ENCODE measurements at regions not wholly inside any gene's neighbourhood (a gene's known extent, or its start where the extent isn't known, plus 50 kb on each side); places are given as distances from the start of the nearest gene placed in this dataset.

DNA sequence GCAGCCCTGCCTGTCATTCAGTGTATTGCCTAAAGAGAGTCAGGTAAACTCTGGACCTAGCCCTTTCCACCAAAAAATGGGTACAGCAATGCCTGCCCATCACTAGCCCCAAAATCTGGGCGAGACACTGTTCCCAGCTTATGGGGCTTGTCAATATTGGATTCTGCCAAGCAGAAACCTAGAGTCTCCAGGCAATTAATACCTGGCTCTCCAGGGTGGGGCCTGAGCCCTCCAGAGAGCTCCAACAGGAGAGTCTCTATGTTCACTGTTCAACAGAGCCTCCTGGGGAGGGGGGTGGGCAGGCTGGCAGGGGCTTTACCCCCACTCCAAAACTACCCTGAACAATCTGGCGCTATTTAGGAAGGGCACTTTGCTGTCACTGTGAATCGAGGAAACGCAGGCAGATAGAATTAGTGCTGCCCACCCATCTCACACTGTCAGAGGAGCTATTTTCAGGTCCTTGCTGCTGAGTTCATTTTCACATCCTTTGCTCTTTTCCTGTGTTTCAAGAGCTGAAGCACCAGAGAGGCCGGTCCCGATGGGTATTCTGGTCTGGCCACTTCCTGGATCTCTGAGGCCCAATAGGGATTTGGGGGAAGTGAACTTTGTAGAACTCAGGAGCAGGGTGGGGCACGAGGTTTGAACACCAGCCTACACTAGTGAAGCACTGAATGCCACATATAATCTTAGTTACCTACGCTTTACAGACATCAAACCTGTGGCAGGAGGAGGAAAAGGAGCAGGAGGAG, 121.8 kb downstream of the C5orf15 start:
- DNase-seq: no peak
- Histone ChIP-seq H3K27ac (no peak overlapping the region), H3K4me3 (ENCODE audit: low read depth, low read length) (no peak overlapping the region), H3K27me3 (ENCODE audit: insufficient read depth, low read depth, severe bottlenecking) (no peaks in the 10 kb centered on the region), H3K36me3 (no peaks in the 10 kb centered on the region), H3K9me3 (ENCODE audit: severe bottlenecking) (no peaks in the 10 kb centered on the region)
- no peak for TF ChIP-seq CTCF (IDR thresholded peaks at IDR 0.05; ENCODE audit: low read depth, low read length)

DNA sequence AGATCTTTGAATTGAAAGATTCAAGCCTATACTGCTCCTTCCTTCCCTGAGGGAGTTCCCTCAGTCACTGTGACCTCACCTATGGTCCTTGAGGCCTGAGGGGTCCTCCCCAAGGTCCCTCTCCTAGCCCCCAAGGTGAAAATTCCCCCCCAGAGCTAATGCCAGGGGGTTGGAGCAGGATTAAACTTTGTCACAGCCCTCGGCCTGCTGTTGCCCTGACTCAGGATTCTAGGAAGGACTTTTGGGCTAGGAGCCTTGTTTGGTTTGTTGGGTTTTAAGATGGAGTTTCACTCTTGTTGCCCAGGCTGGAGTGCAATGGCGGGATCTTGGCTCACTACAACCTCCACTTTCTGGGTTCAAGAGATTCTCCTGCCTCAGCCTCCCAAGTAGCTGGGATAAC, 123.2 kb downstream of the C5orf15 start:
- H3K27ac ChIP-seq: no peak overlapping the region
- no peak overlapping the region for H3K4me3 ChIP-seq (ENCODE audit: low read depth, low read length)
- no peak for TF ChIP-seq CTCF (IDR thresholded peaks at IDR 0.05; ENCODE audit: low read depth, low read length)
- no peaks in the 10 kb centered on the region for H3K9me3 ChIP-seq (ENCODE audit: severe bottlenecking)
- H3K36me3 ChIP-seq: no peaks in the 10 kb centered on the region
- H3K27me3 ChIP-seq (ENCODE audit: insufficient read depth, low read depth, severe bottlenecking): no peaks in the 10 kb centered on the region
- no peak for DNase-seq

DNA sequence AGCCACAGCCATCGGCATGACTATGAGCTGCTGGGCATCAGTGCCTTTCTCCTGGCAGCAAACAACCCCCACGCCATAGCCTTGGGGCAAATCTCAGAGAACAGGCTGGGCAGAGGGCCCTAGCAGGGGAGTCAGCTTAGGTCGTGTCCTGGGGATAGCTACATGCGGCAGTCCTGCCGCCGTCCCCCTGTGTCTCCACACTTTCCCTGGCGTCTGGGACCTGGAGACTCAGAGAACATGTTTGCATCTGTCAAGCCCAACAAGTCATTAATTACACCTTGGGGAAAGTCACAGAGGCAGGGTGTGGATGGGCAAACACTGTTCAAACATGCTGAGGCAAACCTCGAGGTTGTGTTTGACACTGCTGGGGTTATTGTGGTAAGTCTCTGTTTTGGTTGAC, 123.6 kb downstream of the C5orf15 start:
- Histone ChIP-seq H3K9me3 (ENCODE audit: severe bottlenecking) (no peaks in the 10 kb centered on the region), H3K27me3 (ENCODE audit: insufficient read depth, low read depth, severe bottlenecking) (no peaks in the 10 kb centered on the region), H3K36me3 (no peaks in the 10 kb centered on the region), H3K4me3 (ENCODE audit: low read depth, low read length) (no peak overlapping the region), H3K27ac (no peak overlapping the region)
- no peak for TF ChIP-seq CTCF (IDR thresholded peaks at IDR 0.05; ENCODE audit: low read depth, low read length)
- no peak for DNase-seq

DNA sequence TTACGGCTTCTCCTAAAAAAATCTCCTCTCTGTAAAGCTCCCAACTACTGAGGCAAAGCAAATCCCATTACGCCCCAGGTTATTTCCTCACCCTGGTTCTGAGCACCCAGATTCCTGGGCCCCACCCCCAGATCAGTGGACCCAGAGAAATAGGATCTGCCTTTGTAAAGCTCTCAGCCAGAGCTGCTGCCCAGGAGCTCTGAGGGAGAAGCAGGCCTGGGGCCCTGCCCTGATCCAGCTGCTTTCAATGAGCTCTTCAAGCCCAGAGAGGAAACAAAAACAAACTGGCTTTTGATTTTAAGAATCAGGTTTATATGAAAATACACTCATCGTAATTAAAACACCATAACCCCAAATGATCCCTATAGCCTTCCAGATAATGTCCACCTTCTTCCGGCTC, 124.5 kb downstream of the C5orf15 start:
- Histone ChIP-seq H3K27me3 (ENCODE audit: insufficient read depth, low read depth, severe bottlenecking) (no peaks in the 10 kb centered on the region), H3K4me3 (ENCODE audit: low read depth, low read length) (no peak overlapping the region), H3K36me3 (no peaks in the 10 kb centered on the region), H3K9me3 (ENCODE audit: severe bottlenecking) (no peaks in the 10 kb centered on the region), H3K27ac (peak overlapping the region; percentile 42)
- no peak for TF ChIP-seq CTCF (IDR thresholded peaks at IDR 0.05; ENCODE audit: low read depth, low read length)
- no peak for DNase-seq

- Histone ChIP-seq H3K9me3 (ENCODE audit: severe bottlenecking) (no peaks in the 10 kb centered on the region), H3K27ac (peak overlapping the region; percentile 29), H3K36me3 (no peaks in the 10 kb centered on the region), H3K4me3 (ENCODE audit: low read depth, low read length) (peak overlapping the region; percentile 0), H3K27me3 (ENCODE audit: insufficient read depth, low read depth, severe bottlenecking) (no peaks in the 10 kb centered on the region)
- TF ChIP-seq CTCF (IDR thresholded peaks at IDR 0.05; ENCODE audit: low read depth, low read length): no peak
- peak; percentile 54 for DNase-seq
Measured at GRCh38 chr5:133842846-133843611, 125.4 kb downstream of the C5orf15 start.
